Activated CD4-positive, alpha-beta memory T cell treated with anti-CD3 and anti-CD28 coated beads, Interleukin-2, amount 10 ng/mL, durations not matched to agents 7 days and 5 days (primary cell): ENCODE measurements at regions not wholly inside any gene's neighbourhood (a gene's known extent, or its start where the extent isn't known, plus 50 kb on each side); places are given as distances from the start of the nearest gene placed in this dataset.
"Not testable (repeated sequence)": the region's sequence is repeated elsewhere in the genome, so short reads cannot be mapped to it uniquely, and the experiment has no call there.

ENCODE experiments used
- CTCF ChIA-PET: fragments of 350-600 bp; sonication (Branson Sonifier 250); formaldehyde crosslinking; loops from one replicate; lab custom pipeline; 2021; ENCODE audit warnings: antibody characterized with exemption, inconsistent platforms; lab: Charles Lee
- POLR2A ChIA-PET: fragments of 350-600 bp; sonication (Branson Sonifier 250); formaldehyde crosslinking; loops from one replicate; lab custom pipeline; 2021; ENCODE audit warnings: antibody characterized with exemption; lab: Charles Lee
- DNase-seq: peaks from one replicate; pipeline ENCODE4 v3.0.0-alpha.2; 2020
- H3K27ac Mint-ChIP-seq: one replicate; pipeline ENCODE4 v1.8.0; 2021; ENCODE audit warnings: mild to moderate bottlenecking, mixed read lengths
- H3K27me3 Mint-ChIP-seq: one replicate; pipeline ENCODE4 v1.8.0; 2021; ENCODE audit warnings: mixed read lengths
- H3K36me3 Mint-ChIP-seq: one replicate; pipeline ENCODE4 v1.8.0; 2021; ENCODE audit warnings: low read depth, mixed read lengths
- H3K4me1 Mint-ChIP-seq: one replicate; pipeline ENCODE4 v1.8.0; 2021; ENCODE audit warnings: mixed read lengths
- H3K4me3 Mint-ChIP-seq: one replicate; pipeline ENCODE4 v1.8.0; 2021; ENCODE audit warnings: mild to moderate bottlenecking, mixed read lengths
- H3K9me3 Mint-ChIP-seq: one replicate; pipeline ENCODE4 v1.8.0; 2021; ENCODE audit warnings: mixed read lengths

DNA sequence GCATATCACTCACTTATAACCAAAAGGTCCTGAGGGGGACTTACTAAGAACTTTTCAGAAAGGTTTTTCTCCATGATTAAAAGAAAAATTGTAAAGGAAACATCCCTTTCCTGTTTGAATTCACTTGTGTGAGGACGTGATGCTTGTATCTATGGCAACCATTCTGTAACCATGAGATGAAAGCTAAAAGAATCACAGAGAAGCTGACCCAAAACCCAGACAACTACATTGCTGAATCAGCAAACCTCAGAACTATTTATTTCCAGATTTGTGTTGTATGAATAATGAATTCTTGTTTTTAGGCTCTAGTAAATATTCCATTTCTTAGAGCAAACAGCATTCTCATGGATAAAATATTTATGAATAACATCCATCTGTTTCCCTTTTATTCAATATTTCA lies 91.2 kb downstream of the RCHY1 start:
- no peak overlapping the region for H3K4me3 Mint-ChIP-seq
- no peak overlapping the region for H3K27ac Mint-ChIP-seq
- no peaks in the 10 kb centered on the region for H3K9me3 Mint-ChIP-seq
- no peaks in the 10 kb centered on the region for H3K36me3 Mint-ChIP-seq
- POLR2A ChIA-PET = no interaction called here
- peaks cover 10% of the 10 kb centered on the region for H3K27me3 Mint-ChIP-seq
- H3K4me1 Mint-ChIP-seq = no peaks in the 10 kb centered on the region
- no peak for DNase-seq
- CTCF ChIA-PET = no interaction called here

DNA sequence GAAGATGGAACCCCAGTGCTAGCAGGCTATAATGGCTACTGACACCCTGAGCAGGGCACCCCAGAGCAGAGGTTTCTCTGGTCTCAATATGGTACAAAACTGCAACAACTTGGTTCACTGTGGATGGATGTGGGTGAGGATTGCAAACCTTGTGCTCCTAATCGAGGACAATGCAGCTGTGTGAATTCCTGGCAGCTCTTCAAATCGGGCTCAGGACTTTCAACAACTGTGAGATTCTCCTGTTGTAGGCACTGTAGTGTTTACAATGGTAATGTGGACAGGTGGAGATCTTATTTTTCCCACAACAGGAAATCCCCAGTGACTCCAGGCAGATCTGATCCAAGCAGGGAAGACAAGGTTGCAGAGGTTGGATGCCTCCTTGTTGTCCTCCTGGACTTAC lies 101.5 kb downstream of the RCHY1 start:
- Mint-ChIP-seq H3K27ac (no peak overlapping the region), H3K36me3 (no peaks in the 10 kb centered on the region), H3K4me1 (no peaks in the 10 kb centered on the region), H3K27me3 (peaks cover 13% of the 10 kb centered on the region), H3K9me3 (no peaks in the 10 kb centered on the region), H3K4me3 (no peak overlapping the region)
- no peak for DNase-seq
- CTCF ChIA-PET = no interaction called here
- POLR2A ChIA-PET = no interaction called here

DNA sequence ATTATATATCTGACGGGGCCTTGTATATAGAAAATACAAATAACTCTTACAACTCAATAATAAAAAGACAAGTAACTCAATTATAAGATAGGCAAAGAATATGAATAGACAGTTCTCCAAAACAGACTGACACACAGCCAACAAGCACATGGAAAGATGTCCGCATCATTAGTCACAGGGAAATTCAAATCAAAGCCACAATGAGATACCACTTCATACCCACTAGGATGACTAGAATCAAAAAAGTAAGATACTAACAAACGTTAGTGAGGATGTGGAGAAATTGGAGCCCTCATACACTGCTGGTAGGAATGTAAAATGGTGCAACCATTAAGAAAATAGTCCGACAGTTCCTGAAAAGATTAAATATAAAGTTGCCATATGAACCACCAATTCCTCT lies 115.7 kb downstream of the RCHY1 start:
- ChIA-PET POLR2A (no interaction called here), CTCF (no interaction called here)
- Mint-ChIP-seq H3K9me3 (peaks cover 3% of the 10 kb centered on the region), H3K36me3 (no peaks in the 10 kb centered on the region), H3K27me3 (peaks cover 3% of the 10 kb centered on the region), H3K4me1 (no peaks in the 10 kb centered on the region), H3K27ac (no peak overlapping the region), H3K4me3 (no peak overlapping the region)
- no peak for DNase-seq

DNA sequence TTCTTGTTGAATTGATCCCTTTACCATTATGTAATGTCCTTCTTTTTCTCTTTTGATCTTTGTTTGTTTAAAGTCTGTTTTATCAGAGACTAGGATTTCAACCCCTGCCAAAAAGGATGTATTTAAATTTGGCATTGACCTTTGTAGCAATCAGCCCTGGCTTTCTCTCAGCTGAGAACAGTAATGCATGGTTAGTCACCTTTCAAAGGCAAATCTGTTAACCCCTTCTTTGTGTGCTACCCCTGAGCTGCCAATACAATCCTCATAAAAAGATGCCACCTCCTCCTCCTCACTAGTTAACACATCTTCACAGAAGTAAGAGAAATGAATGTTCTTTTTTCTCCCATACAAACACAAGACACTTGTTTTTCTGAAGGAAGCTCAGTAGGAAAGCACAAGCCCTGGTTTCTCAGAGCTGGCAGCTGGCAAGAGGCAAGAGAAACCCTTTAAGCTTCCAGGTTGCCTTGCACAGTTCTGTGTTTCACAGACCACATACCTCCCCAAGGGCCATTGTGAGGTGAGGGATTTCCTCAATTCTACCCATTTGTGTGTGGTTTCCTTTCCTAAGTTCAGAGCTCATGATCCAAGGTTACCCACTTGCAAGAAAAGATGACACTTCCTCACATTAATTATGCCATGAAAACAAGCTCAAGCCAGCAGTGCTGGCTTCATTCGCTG lies 122.6 kb downstream of the RCHY1 start:
- no peak overlapping the region for H3K27ac Mint-ChIP-seq
- H3K4me3 Mint-ChIP-seq = no peak overlapping the region
- ChIA-PET POLR2A (no interaction called here), CTCF (no interaction called here)
- no peak for DNase-seq
- peaks cover 2% of the 10 kb centered on the region for H3K27me3 Mint-ChIP-seq
- no peaks in the 10 kb centered on the region for H3K4me1 Mint-ChIP-seq
- no peaks in the 10 kb centered on the region for H3K36me3 Mint-ChIP-seq
- no peaks in the 10 kb centered on the region for H3K9me3 Mint-ChIP-seq

DNA sequence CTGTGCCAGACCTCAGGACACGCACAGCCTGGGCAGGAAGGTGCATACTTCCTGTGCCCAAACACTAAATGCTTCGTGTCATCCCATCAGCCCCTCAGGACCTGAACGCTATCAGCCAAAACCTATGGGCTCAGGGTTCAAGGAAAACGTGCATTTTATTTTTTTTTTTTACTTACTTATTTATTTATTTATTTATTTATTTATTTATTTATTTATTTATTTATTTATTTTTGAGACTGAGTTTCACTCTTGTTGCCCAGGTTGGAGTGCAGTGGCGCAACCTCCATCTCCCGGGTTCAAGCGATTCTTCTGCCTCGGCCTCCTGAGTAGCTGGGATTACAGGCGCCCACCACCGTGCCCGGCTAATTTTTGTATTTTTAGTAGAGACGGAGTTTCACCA lies 127.8 kb downstream of the RCHY1 start:
- H3K27me3 Mint-ChIP-seq, POLR2A ChIA-PET, CTCF ChIA-PET, H3K36me3 Mint-ChIP-seq, H3K9me3 Mint-ChIP-seq, DNase-seq, H3K4me1 Mint-ChIP-seq, H3K27ac Mint-ChIP-seq, H3K4me3 Mint-ChIP-seq: not testable (repeated sequence)

- no peak for DNase-seq
- Mint-ChIP-seq H3K36me3 (no peaks in the 10 kb centered on the region), H3K27ac (no peak overlapping the region), H3K4me3 (no peak overlapping the region), H3K27me3 (no peaks in the 10 kb centered on the region), H3K9me3 (no peaks in the 10 kb centered on the region), H3K4me1 (no peaks in the 10 kb centered on the region)
- ChIA-PET POLR2A (no interaction called here), CTCF (no interaction called here)
These were observed 129.1 kb downstream of the RCHY1 start for GRCh38 chr4:75385106-75385505.

DNA sequence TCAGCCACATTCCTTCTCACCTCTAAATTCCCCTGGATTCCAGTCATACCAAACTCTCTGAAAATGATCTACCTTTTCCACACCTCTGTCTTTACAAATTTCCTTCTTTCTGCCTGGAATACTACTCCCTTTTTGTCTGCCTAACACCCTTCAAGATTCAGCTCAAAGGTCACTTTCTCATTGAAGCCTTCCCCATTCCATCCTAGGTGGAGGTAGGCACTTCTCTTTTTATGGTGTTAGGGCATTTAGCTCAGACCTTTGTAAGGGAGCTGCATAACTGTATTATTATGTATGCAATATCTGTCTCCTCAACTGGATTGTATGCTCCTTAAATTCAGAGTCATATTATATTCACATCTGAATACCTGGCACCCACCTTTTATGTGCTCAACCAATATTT lies 137.7 kb downstream of the RCHY1 start:
- DNase-seq = no peak
- Mint-ChIP-seq H3K4me3 (no peak overlapping the region), H3K27ac (no peak overlapping the region), H3K36me3 (no peaks in the 10 kb centered on the region), H3K27me3 (no peaks in the 10 kb centered on the region), H3K9me3 (no peaks in the 10 kb centered on the region), H3K4me1 (no peaks in the 10 kb centered on the region)
- POLR2A ChIA-PET = no interaction called here
- CTCF ChIA-PET = no interaction called here

GRCh38 chr4:75371915-75372314 lies 142.3 kb downstream of the RCHY1 start:
- ChIA-PET CTCF (no interaction called here), POLR2A (no interaction called here)
- no peak overlapping the region for H3K4me3 Mint-ChIP-seq
- H3K4me1 Mint-ChIP-seq = no peaks in the 10 kb centered on the region
- H3K9me3 Mint-ChIP-seq = no peaks in the 10 kb centered on the region
- H3K27me3 Mint-ChIP-seq = no peaks in the 10 kb centered on the region
- H3K27ac Mint-ChIP-seq = no peak overlapping the region
- no peak for DNase-seq
- no peaks in the 10 kb centered on the region for H3K36me3 Mint-ChIP-seq

GRCh38 chr4:75370576-75370975 lies 143.6 kb downstream of the RCHY1 start:
- ChIA-PET POLR2A (no interaction called here), CTCF (no interaction called here)
- no peak overlapping the region for H3K27ac Mint-ChIP-seq
- H3K4me3 Mint-ChIP-seq = no peak overlapping the region
- no peaks in the 10 kb centered on the region for H3K4me1 Mint-ChIP-seq
- no peaks in the 10 kb centered on the region for H3K9me3 Mint-ChIP-seq
- H3K27me3 Mint-ChIP-seq = no peaks in the 10 kb centered on the region
- DNase-seq = no peak
- H3K36me3 Mint-ChIP-seq = no peaks in the 10 kb centered on the region

- no peak for DNase-seq
- H3K4me1 Mint-ChIP-seq = no peaks in the 10 kb centered on the region
- ChIA-PET CTCF (no interaction called here), POLR2A (no interaction called here)
- H3K27me3 Mint-ChIP-seq = peaks cover 4% of the 10 kb centered on the region
- no peak overlapping the region for H3K4me3 Mint-ChIP-seq
- H3K9me3 Mint-ChIP-seq = no peaks in the 10 kb centered on the region
- H3K36me3 Mint-ChIP-seq = no peaks in the 10 kb centered on the region
- no peak overlapping the region for H3K27ac Mint-ChIP-seq
These were observed 168.8 kb downstream of the RCHY1 start for GRCh38 chr4:75345423-75345822.

DNA sequence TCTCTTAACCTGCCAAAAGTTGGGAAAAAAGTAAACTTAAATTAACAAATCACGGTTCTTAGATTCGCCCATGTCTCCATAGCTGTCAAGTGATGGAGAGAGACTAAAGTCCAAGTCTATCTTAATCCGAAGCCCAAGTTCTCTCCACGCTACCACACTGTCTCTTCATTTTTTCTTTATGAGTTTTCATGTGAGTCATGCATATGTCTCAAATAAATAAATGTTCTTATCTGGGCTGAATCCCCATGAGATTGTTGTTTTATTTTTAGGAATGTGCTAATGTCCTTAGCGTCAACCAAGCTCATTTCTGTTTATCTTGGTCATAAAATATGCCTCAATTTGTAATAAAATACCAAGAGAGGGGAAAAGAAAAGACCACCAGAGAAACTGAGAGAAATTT lies 169.3 kb downstream of the RCHY1 start:
- H3K9me3 Mint-ChIP-seq = no peaks in the 10 kb centered on the region
- peaks cover 4% of the 10 kb centered on the region for H3K27me3 Mint-ChIP-seq
- no peak for DNase-seq
- no peaks in the 10 kb centered on the region for H3K36me3 Mint-ChIP-seq
- ChIA-PET POLR2A (no interaction called here), CTCF (no interaction called here)
- no peak overlapping the region for H3K27ac Mint-ChIP-seq
- no peaks in the 10 kb centered on the region for H3K4me1 Mint-ChIP-seq
- H3K4me3 Mint-ChIP-seq = no peak overlapping the region

GRCh38 chr4:75343333-75343732 lies 170.9 kb downstream of the RCHY1 start:
- H3K27ac Mint-ChIP-seq = no peak overlapping the region
- POLR2A ChIA-PET = no interaction called here
- CTCF ChIA-PET = no interaction called here
- no peak overlapping the region for H3K4me3 Mint-ChIP-seq
- no peaks in the 10 kb centered on the region for H3K9me3 Mint-ChIP-seq
- H3K4me1 Mint-ChIP-seq = no peaks in the 10 kb centered on the region
- no peak for DNase-seq
- H3K36me3 Mint-ChIP-seq = no peaks in the 10 kb centered on the region
- peaks cover 4% of the 10 kb centered on the region for H3K27me3 Mint-ChIP-seq

DNA sequence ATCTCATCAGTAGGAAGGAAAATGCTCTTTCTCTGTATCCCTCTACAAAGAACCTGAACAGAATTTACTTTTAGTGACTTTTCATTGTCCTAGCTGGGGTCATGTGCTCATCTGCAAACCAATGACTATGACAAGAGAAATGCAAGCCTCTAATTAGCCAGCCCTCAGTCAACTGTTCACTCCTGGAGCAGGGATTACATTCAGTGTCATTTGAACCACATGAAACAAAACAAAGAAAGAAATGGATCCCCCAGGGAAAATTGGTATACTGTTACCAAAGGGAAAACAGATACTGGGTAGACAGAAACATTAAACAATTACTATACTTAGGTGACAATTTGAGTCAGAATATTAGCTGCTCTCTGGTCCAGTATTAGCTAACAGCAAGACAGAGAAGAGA lies 173.6 kb downstream of the RCHY1 start:
- H3K36me3 Mint-ChIP-seq = no peaks in the 10 kb centered on the region
- no peaks in the 10 kb centered on the region for H3K4me1 Mint-ChIP-seq
- no peaks in the 10 kb centered on the region for H3K9me3 Mint-ChIP-seq
- POLR2A ChIA-PET = no interaction called here
- H3K27me3 Mint-ChIP-seq = peaks cover 4% of the 10 kb centered on the region
- H3K4me3 Mint-ChIP-seq = no peak overlapping the region
- CTCF ChIA-PET = no interaction called here
- DNase-seq = no peak
- no peak overlapping the region for H3K27ac Mint-ChIP-seq

- Mint-ChIP-seq H3K9me3 (no peaks in the 10 kb centered on the region), H3K36me3 (no peaks in the 10 kb centered on the region), H3K4me1 (no peaks in the 10 kb centered on the region), H3K27ac (no peak overlapping the region), H3K4me3 (no peak overlapping the region), H3K27me3 (no peaks in the 10 kb centered on the region)
- CTCF ChIA-PET = no interaction called here
- POLR2A ChIA-PET = no interaction called here
- no peak for DNase-seq
These were observed 175.8 kb downstream of the RCHY1 start for GRCh38 chr4:75338352-75338880.
